ENCODE measurements at regions not wholly inside any gene's neighbourhood (a gene's known extent, or its start where the extent isn't known, plus 50 kb on each side); places are given as distances from the start of the nearest gene placed in this dataset.

DNA sequence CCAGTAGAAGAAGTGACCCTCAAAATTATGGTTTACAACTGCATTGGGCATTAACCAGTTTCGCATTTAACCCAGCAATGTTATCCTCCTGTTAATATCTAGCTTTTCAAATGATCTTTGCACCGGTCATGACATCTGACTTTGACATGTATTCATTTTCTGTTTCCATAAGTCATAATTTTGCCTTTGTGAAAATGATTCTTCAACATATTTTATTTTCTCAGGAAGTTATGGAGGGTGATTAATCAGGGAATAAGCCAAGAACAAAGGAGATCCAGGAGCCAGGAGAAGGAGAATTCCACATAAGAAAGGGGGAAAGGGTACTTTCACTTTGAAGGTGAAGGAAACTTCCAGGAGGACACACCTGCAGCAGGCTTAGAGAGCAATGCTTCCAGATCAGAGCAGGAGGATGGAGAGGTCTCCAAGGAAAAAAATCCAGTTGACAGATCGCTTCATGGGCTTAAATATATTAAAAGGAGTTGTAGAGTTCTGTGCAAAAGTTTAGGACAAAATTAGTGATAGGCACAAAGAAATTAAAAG lies 92.1 kb upstream of the FAM3C start:
- DNase-seq = no peak

DNA sequence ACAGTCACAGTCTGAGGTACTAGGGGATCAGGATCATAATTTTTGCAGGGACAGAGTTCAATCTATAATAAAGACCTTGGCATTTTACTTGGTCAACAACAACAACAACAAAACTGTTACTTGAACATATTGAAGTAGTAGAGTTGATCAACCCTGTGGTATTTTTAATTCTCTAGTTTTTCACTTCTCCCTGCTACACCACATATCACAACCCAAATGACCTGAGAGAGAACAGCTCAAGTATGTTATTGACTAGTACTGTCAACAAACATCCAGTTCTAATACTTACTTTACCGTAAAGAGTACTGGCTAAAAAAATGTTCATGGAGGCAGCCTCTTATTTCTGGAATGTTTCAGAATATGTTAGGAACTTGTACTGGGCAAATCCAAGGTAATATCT lies 90.5 kb upstream of the FAM3C start:
- DNase-seq = no peak

DNA sequence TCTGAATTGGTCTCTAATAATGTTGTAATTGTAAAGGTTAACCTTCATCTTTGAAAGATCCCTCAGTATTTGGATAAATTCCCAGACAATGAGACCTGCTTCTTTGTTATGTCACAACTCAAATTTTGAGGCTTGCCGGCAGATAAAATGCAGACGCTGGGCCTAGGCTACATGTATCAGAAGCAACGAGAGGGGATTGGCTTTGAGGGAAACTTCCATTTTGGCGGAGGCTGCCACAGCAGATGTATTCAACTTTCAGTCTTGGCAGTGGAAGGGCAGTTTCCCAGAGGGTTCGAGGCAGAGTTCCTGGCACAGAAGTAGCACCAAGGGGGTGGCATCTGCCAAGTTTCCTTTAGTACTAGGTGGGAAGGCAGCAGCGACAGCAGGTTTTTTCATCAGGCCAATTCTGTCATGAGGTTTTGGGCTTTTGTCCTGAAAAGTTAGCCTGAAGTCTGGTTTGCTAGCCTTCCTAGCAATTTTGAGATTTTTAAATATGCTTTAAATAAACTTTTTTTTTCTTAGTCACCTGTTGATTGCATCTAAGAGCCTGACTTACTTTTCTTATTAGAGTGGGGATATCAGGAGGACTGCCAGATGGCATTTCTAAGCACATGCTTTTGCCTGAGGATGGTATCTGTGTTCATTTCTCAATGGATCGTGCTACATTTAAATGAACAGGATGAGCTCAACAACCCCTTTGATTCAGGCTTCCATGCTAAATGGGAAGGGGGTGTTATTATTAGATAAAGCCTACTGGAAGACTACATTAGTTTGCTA lies 89.5 kb upstream of the FAM3C start:
- no peak for DNase-seq

DNA sequence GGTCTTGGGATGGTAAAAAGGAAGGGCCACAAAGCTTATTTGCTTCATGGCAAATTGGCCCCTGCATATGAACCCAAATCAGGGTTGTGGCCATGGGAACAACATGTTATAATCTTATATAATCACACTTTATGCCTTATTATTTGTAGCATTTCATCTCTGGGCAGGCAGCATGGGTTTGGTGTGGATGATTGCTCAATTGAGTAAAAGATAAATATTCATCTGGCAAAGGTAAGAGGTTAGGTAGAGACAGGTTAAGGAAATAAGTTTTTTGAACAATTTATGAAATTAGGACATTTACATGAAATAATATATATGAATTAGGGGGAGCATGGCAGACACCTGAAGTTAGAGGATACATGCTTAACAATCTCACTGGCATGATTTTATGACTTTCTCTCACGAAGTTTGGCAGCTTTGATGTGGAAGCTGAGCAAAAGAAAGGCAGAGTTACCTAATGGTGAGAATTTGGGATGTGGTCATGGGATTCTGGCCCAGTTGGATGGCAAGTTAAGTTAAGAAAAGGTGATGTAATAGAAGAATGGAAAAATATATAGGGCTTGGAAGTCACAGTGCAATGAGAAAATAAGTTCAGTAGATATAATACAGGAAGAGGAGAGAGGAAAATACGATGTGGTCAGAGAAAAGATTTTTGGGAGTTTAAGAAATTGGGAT lies 88.1 kb upstream of the FAM3C start:
- no peak for DNase-seq

DNA sequence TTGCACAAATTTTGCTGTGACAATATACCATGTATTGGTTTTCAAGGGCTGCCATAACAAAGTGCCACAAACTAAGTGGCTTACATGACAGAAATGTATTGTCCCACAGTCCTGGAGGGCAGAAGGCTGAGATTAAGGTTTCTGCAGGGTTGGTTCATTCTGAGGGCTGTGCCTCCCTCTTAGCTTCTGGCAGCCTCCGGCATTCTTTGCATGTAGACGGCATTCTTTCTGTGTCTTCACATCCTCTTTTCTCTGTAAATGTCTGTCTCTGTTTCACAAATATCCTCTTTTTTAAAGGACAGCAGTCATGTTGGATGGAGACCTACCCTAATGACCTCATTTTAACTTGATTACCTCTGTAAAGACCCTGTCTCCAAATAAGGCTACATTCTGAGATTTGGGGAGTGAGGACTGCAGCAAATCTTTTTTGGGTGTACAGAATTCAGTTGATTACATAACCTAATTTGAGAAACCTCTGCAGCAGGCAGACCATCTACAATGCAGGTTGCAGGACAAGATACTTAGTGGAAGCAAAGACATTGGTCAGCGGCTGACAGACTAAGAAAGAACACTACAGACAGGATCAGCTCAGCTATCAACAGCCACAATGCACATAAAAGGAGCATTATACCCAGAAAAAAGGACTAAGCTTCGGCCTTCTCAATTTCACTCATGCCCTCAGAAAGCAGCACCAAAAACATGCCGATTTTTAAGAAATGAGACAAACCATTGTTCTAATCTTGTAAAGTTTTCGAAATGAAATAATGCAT lies 84.6 kb upstream of the FAM3C start:
- DNase-seq = no peak

DNA sequence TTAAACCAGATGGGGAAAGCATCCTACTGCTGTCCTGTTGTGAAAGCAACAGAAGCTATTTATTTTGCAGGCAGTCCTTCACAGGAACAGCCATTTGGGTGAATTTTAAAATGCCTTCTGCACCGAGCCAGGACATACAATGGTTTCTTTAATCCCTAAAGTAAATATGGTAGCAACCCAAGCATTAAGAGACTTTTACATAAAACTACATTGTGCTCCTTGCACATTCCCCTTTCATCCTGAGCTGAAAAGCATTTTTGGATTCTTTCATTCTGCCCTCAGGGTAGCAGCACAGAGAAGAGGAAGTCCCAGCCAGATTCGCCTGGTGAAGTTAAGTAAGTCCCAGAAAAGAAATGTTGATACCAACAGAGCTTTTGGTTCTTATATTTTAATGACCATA lies 84.0 kb upstream of the FAM3C start:
- no peak for DNase-seq

DNA sequence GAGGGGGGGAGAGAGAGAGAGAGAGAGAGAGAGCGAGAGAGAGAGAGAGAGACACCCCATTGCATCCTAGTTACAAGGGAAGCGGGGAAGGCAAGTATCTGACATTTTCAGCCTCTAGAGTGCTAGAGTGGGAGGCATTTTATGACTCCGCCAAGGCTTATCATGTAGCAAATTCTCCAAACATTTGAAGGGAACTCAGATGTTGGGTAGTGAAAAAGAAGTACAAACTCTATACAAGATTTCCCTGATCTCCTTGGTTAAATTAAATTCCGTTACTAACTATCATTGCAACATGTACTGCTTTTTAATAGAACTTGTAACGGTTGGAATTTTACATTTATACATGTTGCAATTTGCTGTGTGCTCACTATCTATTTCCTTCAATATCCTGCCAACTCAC lies 83.4 kb upstream of the FAM3C start:
- DNase-seq = no peak

DNA sequence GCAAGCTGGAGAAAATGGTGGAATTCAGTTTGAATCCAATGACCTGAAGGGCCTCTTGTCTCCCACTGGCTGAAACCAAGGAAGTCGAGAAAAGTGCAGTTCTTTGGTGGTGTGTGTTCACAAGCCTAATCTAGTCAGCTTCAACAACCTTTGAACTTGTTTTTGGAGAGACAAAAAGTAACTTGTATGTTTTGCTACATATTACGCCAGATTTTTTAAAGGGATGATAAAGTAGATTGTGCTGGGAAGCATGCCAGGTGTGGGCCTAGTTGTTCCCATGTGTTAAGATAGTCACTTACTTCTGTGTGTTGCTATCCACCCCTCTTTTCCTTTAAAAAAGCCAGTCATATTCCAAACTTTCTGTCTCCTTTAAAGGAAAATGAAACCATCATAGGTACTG lies 79.7 kb upstream of the FAM3C start:
- no peak for DNase-seq

DNA sequence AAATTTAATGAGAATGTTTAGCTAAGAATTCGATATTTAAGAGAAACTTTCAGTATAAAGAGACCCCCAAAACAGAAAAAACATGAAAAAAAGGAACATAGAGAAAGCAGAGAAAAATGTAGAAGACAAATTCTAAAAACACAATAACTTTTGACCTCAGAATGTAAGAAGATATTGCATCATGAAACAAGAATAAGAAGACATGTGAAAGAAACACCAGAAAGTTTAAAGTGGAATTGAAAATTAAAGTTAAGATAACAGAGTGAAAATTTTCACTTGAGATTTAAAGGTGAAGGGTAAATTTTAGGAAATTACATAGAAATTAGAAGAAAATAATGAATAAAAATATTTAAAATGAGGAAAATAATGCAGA lies 78.2 kb upstream of the FAM3C start:
- no peak for DNase-seq

DNA sequence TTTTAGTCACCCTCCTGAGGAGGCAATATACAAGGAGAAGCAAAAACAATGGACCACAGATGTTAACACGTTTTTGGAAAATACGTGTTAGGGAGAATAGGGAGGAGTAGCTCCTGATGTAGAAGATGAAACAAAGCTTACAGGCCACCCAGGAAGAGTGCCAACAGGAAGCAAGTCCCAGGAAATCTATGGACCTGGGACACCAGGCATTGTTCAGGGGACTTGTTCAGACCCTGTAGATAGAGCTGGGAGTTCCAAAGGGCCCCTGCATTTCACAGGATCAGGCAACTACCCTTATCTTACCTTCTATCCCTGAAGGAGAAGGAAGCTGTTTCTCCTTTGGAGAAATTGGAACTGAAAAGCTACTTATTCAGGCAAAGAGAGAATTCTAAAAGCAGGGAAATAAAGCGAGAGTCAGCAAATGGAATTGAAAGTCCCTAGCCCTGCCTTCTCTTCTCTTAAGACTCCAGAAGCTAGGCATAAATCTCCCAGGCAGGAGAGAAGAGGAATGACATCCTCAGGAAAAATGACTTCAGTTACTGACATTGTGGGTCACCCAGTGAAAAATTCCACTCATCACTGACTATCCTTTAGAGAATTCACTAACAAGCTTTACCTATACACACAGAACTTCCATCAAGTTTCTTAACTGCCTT lies 77.7 kb upstream of the FAM3C start:
- DNase-seq = no peak

DNA sequence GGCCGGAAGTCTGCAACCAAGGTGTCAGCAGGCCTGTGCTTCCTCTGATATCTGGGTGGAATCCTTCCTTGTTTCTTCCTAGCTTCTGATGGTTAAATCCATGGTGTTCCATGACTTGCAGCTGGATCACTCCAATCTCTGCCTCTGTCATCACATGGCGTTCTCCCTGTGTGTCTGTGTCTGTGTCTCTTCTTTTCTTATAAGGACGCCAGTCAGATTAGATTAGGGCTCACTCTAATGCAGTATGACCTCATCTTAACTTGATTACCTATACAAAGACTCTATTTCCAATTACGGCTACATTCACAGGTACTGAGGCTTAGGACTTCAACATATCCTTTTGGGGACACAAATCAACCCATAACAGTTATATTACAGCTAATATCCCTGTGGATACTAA lies 70.3 kb upstream of the FAM3C start:
- no peak for DNase-seq

DNA sequence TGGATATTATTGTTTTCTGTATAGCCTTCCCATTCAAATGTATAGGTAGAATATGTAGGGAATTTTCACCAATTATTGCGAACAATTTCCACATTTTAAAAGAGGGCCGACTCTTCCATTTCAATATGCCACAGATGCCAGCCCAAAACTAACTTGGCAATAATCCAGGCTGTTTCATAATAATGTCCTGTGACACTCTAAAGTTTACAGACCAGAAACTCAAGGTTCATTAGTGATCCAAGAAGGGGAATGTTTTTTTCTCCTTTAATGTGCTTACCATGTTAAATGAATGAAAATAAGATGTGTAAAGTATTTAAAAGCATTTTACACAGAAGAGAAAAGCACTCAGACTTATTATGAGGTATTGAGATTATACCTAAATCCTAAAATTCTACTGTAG lies 63.0 kb upstream of the FAM3C start:
- no peak for DNase-seq

DNA sequence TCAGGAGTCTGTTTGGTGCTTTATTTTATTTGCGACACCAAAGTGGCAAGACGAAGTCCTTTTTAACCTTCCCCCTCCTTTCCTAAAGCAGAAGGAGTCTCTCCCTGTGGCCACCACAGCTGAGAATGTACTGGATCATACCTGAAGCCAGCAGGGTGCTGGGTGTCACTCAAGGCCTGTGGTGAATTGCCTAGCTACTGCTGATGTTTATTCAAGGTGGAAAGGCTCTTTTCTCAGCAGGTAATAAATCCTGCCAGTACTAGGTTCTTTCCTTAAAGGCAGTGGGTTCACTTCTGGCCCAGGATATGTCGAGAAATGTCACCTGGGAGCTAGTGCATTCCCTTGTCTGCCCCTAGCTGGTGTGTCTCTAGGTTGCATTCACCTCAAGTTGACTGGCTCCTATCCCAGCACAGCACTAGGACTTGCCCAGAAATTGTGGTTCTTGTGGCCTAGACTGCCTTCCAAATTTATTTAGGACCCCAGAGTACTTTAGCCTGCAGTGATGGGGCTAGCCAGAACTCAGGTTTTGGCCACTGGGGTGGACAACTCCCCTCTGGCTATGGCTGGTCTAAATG lies 60.8 kb upstream of the FAM3C start:
- DNase-seq = no peak

DNA sequence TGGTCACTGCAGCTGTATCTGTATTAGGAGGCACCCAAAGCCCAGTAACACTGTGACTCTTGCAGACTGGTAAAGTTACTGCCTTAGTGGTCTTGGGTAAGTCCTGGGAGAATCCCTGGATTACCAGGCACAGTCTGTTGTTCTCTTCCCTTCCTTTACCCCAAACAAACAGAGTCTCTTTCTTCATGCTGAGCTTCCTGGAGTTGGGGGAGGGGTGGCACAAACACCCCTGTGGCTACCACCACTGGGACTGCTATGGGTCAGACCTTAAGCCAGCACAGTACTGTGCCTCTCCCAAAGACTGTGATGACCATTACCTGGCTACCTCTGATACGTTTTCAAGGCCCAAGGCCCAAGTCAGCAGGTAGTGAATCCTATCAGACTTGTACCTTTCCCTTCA lies 59.9 kb upstream of the FAM3C start:
- DNase-seq = no peak

DNA sequence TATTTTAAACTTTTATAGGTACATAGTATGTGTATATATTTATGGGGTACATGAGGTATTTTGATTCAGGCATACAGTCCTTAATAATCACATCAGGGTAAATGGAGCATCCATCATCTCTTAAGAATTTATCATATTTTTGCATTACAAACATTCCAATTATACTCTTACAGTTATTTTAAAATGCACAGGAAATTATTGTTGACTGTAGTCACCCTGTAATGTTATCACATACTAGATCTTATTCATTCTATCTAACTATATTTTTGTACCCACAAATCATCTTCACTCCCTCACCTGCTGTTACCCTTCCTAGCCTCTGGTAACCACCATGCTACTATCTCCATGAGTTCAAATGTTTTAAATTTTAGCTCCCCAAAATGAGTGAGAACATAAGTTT lies 56.3 kb upstream of the FAM3C start:
- DNase-seq = no peak

DNA sequence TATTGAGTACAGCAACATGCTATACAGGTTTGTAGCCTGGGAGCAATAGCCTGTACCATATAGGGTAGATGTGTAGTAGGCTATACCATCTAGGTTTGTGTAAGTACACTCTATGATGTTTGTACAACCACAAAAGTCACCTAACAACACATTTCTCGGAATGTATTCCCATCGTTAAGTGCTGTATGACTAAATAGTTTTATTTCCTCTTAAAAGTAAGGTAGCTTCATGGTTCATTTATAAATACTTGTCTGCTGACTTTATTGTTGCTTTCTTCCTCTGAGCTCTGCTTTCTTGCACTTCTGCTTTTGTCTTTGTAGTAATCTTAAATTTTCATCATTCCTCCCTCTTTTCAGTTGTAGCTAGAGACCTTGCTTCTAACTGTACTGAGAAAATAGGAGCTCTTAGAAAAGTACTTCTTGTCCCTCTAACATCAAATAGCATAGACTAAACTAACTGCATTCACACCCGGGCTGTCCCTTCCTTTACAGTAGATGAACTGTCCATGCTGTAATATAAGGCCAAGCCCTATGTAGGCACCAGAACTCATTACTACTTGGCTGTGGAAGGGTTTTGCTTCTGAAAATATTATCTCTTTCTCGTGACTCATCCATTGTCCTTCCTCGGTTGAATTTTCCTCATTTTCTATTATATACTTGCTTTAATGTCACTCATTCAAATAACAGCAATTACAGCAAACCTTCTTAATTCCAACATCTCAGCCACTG lies 55.4 kb upstream of the FAM3C start:
- DNase-seq = no peak

DNA sequence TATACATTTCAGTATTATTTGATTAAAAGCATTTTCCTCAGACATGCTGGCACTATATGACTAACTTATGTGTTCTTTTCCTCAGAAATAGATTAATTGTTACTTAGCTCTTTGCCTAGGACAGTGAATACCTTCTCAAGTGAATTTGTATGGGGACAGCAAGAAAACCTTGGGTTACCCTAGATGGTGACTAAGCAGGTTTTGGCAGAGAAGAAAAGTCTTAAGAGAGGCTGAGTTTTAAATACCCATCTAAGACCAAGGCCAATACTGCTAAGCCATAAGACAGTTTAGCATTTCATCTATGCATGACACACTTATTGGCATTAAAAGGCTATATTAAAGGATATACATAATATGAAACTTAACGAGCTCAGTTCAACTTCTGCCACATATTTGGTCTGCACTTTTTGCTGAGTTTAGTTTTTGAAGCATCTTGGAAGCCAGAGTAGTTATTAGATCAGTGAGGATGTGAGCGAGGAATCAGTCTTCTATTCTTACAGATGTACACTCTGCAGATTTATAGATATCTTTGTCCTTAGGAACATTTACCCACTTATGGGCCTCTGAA lies 54.6 kb upstream of the FAM3C start:
- DNase-seq = no peak

DNA sequence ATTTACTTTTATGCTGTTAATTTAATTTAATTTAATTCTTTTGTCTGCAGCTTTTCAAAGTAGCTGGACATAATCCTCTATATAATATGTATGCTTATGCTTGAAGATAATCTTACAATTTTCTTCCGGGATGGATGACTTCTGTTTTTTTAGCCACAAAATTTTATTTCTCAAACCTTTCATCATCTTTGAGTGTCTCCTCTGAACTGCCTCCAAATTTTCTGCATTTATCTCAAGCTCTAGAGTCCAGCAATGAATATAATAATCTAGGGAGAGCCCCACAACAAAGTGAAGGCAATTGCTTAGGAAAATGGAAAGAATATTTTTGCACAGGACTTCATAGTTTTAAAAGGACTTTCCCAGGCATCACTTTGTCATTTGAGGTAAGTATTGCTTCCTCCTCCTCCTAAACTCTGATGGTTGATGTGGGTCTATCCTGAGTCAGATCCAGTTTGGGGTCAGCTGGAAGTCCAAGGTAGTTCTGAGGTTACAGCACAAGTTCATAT lies 53.7 kb upstream of the FAM3C start:
- no peak for DNase-seq

DNA sequence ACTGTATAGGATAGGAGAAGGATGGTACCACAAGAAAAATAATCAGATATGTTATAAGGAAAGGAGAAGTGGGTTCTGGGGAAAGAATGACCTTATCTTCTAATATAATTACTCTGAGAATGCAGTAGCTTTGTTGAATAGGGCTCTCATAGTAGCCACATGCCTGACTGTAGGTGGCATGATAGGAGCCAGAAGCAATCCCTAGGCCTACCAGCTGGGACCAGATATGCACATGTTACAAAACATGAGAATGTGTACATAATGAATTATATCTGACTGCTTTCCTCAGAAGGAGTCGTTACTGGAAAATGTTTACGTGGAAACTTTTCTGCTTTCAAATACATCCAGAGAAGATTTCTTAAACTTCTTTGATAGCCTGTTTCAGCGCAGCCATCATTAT lies 53.2 kb upstream of the FAM3C start:
- no peak for DNase-seq

DNA sequence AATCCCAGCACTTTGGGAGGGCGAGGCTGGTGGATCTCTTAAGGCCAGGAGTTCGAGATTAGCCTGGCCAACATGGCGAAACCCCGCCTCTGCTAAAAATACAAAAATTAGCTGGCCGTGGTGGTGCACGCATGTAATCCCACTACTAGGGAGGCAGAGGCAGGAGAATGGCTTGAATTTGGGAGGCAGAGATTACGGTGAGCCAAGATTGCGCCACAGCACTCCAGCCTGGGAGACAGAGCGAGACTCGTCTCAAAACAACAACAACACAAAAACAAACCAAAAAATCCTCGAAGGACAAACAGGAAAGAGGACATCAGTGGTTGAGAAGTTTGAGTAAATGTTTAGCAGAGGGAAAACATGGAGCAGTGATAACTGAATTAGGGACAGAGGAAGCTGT lies 52.3 kb upstream of the FAM3C start:
- DNase-seq = no peak

DNA sequence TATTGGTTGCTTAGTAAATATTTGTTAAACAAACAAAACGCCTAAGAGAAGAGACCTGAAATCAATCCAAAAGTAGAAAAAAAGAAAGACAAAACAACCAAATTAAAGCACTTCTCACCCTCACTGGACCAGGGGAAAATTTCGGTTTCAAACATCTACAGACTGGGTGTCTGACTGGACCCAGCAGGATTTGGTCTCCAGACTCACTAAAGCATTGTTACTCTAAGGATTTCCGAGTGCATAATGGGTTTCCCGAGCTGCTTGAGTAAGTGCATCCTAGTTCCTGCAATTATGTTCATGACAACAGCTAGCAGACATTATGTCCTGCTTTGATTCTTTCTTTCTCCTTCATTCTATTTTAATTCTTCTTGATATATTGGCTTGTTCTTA lies 51.8 kb upstream of the FAM3C start:
- DNase-seq = no peak

All from NCI-H1092 (cell line).